NT2/D1 (cell line): ENCODE measurements at regions not wholly inside any gene's neighbourhood (a gene's known extent, or its start where the extent isn't known, plus 50 kb on each side); places are given as distances from the start of the nearest gene placed in this dataset.

ENCODE experiments used
- DNase-seq: peaks from one replicate; pipeline ENCODE4 v3.0.0-alpha.2; 2011; ENCODE audit warnings: low read depth, low spot score
- H3K27me3 ChIP-seq: 2 replicates; pipeline ENCODE4 v1.6.0; 2011; ENCODE audit warnings: mild to moderate bottlenecking; ENCODE audit not compliant: insufficient read length, insufficient read depth
- H3K36me3 ChIP-seq: 2 replicates; pipeline ENCODE4 v1.6.1; 2011; ENCODE audit warnings: mild to moderate bottlenecking, low read length, mixed read lengths; ENCODE audit not compliant: insufficient read depth, insufficient read length
- H3K4me1 ChIP-seq: 2 replicates; pipeline ENCODE4 v1.5.1; 2011; ENCODE audit not compliant: insufficient read depth, insufficient read length
- H3K4me3 ChIP-seq: 2 replicates; pipeline ENCODE4 v1.5.1; 2011; ENCODE audit warnings: low read depth; ENCODE audit not compliant: insufficient read length
- H3K9ac ChIP-seq: 2 replicates; pipeline ENCODE4 v1.6.0; 2011; ENCODE audit warnings: low read depth; ENCODE audit not compliant: insufficient read length
- H3K9me3 ChIP-seq: 2 replicates; pipeline ENCODE4 v1.5.1; 2011; ENCODE audit warnings: mild to moderate bottlenecking, low read length; ENCODE audit not compliant: insufficient read depth
- SUZ12 ChIP-seq: IDR thresholded peaks from 2 replicates; pipeline ENCODE4 v1.6.1; 2011; ENCODE audit not compliant: insufficient read length, insufficient read depth; ENCODE audit errors: extremely low read depth
- YY1 ChIP-seq: IDR thresholded peaks from 2 replicates; pipeline ENCODE4 v1.6.1; 2011; ENCODE audit not compliant: insufficient read length, insufficient read depth
- ZNF274 ChIP-seq: IDR thresholded peaks from 2 replicates; pipeline ENCODE4 v1.6.1; 2011; ENCODE audit warnings: mild to moderate bottlenecking, low read depth, low read length

- peaks cover 22% of the 10 kb centered on the region for H3K9me3 ChIP-seq
- no peaks in the 10 kb centered on the region for H3K4me1 ChIP-seq
- no peaks in the 10 kb centered on the region for H3K36me3 ChIP-seq
- H3K27me3 ChIP-seq: no peaks in the 10 kb centered on the region
- H3K9ac ChIP-seq: no peak overlapping the region
- TF ChIP-seq ZNF274: no peak
- no peak for TF ChIP-seq SUZ12
- TF ChIP-seq YY1: no peak
- H3K4me3 ChIP-seq: no peak overlapping the region
- DNase-seq: no peak
Observed at GRCh38 chr1:195789321-195789720, 818.9 kb downstream of the KCNT2 start.

DNA sequence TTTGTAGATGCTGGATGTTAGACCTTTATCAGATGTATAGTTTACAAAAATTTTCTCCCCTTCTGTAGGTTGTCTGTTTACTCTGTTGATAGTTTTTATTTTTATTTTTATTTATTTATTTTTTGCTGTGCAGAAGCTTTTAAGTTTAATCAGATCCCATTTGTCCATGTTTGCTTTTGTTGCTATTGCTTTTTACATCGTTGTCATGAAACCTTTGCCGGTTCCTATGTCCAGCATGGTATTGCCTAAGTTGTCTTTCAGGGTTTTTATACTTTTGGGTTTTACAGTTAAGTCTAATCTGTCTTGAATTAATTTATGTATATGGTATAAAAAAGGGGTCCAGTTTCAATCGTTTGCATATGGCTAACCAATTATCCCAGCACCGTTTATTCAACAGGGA is 819.5 kb downstream of the KCNT2 start:
- peaks cover 22% of the 10 kb centered on the region for H3K9me3 ChIP-seq
- no peak overlapping the region for H3K4me3 ChIP-seq
- DNase-seq: no peak
- H3K36me3 ChIP-seq: no peaks in the 10 kb centered on the region
- H3K27me3 ChIP-seq: no peaks in the 10 kb centered on the region
- H3K9ac ChIP-seq: no peak overlapping the region
- TF ChIP-seq YY1 (no peak), SUZ12 (no peak), ZNF274 (no peak)
- no peaks in the 10 kb centered on the region for H3K4me1 ChIP-seq

- Histone ChIP-seq H3K4me3 (no peak overlapping the region), H3K9me3 (peaks cover 13% of the 10 kb centered on the region), H3K36me3 (no peaks in the 10 kb centered on the region), H3K9ac (no peak overlapping the region), H3K4me1 (no peaks in the 10 kb centered on the region), H3K27me3 (no peaks in the 10 kb centered on the region)
- no peak for DNase-seq
- TF ChIP-seq YY1 (no peak), SUZ12 (no peak), ZNF274 (no peak)
Observed at GRCh38 chr1:195785830-195786229, 822.4 kb downstream of the KCNT2 start.

GRCh38 chr1:195773931-195774330 is 834.3 kb downstream of the KCNT2 start:
- no peak for DNase-seq
- Histone ChIP-seq H3K27me3 (no peaks in the 10 kb centered on the region), H3K4me1 (no peaks in the 10 kb centered on the region), H3K9ac (no peak overlapping the region), H3K4me3 (no peak overlapping the region), H3K9me3 (no peaks in the 10 kb centered on the region), H3K36me3 (no peaks in the 10 kb centered on the region)
- no peak for TF ChIP-seq ZNF274
- TF ChIP-seq YY1: no peak
- no peak for TF ChIP-seq SUZ12

GRCh38 chr1:195769461-195769860 is 838.8 kb downstream of the KCNT2 start:
- Histone ChIP-seq H3K9me3 (no peaks in the 10 kb centered on the region), H3K27me3 (no peaks in the 10 kb centered on the region), H3K36me3 (no peaks in the 10 kb centered on the region), H3K4me3 (no peak overlapping the region), H3K4me1 (no peaks in the 10 kb centered on the region), H3K9ac (no peak overlapping the region)
- TF ChIP-seq YY1 (no peak), ZNF274 (no peak)
- no peak for DNase-seq

- TF ChIP-seq ZNF274 (no peak), YY1 (no peak), SUZ12 (no peak)
- H3K9me3 ChIP-seq: no peaks in the 10 kb centered on the region
- no peaks in the 10 kb centered on the region for H3K36me3 ChIP-seq
Observed at GRCh38 chr1:195768936-195769335, 839.3 kb downstream of the KCNT2 start.

GRCh38 chr1:195768377-195768776 is 839.9 kb downstream of the KCNT2 start:
- Histone ChIP-seq H3K9ac (no peak overlapping the region), H3K36me3 (no peaks in the 10 kb centered on the region), H3K9me3 (no peaks in the 10 kb centered on the region), H3K27me3 (no peaks in the 10 kb centered on the region), H3K4me3 (no peak overlapping the region), H3K4me1 (no peaks in the 10 kb centered on the region)
- TF ChIP-seq SUZ12: no peak
- no peak for TF ChIP-seq YY1
- no peak for TF ChIP-seq ZNF274
- DNase-seq: no peak

More at GRCh38 chr1:195768936-195769335, 839.3 kb downstream of the KCNT2 start:
- H3K4me3 ChIP-seq: no peak overlapping the region
- no peaks in the 10 kb centered on the region for H3K4me1 ChIP-seq
- no peaks in the 10 kb centered on the region for H3K27me3 ChIP-seq
- DNase-seq: no peak
- H3K9ac ChIP-seq: no peak overlapping the region

- Histone ChIP-seq H3K4me1 (no peaks in the 10 kb centered on the region), H3K4me3 (no peak overlapping the region), H3K9ac (no peak overlapping the region), H3K27me3 (no peaks in the 10 kb centered on the region), H3K36me3 (no peaks in the 10 kb centered on the region), H3K9me3 (no peaks in the 10 kb centered on the region)
- TF ChIP-seq ZNF274 (no peak), SUZ12 (no peak), YY1 (no peak)
- DNase-seq: no peak
Observed at GRCh38 chr1:195766709-195767108, 841.5 kb downstream of the KCNT2 start.
